ENCODE measurements at regions not wholly inside any gene's neighbourhood (a gene's known extent, or its start where the extent isn't known, plus 50 kb on each side); places are given as distances from the start of the nearest gene placed in this dataset.

GRCh38 chr9:81474125-81474524, 215.2 kb downstream of the TLE1 start:
- no peak for TF ChIP-seq CTCF (IDR thresholded peaks at IDR 0.05)
- no peak for TF ChIP-seq EZH2 (IDR thresholded peaks at IDR 0.05)
- no peak for TF ChIP-seq EZH2phosphoT487 (IDR thresholded peaks at IDR 0.05)

All from neural progenitor cell (in vitro differentiated cells).